Parathyroid adenoma (tissue), 2 donors: ENCODE measurements at regions not wholly inside any gene's neighbourhood (a gene's known extent, or its start where the extent isn't known, plus 50 kb on each side); places are given as distances from the start of the nearest gene placed in this dataset.

Source experiments
- H2AFZ ChIP-seq: fragments of 300-600 bp; sonication (generic); one replicate; pipeline ENCODE4 v1.7.0; 2017; ENCODE audit warnings: antibody characterized with exemption, mild to moderate bottlenecking
- H3K27ac ChIP-seq: fragments of 300-600 bp; sonication (generic); one replicate; pipeline ENCODE4 v1.7.0; 2017
- H3K27me3 ChIP-seq: fragments of 300-600 bp; sonication (generic); one replicate; pipeline ENCODE4 v1.7.0; 2017; ENCODE audit warnings: low read length; ENCODE audit not compliant: control insufficient read depth, insufficient read depth
- H3K36me3 ChIP-seq: fragments of 300-600 bp; sonication (generic); one replicate; pipeline ENCODE4 v1.7.0; 2017; ENCODE audit warnings: low read length; ENCODE audit not compliant: control insufficient read depth, insufficient read depth
- H3K4me1 ChIP-seq: fragments of 300-600 bp; sonication (generic); one replicate; pipeline ENCODE4 v1.7.0; 2017; ENCODE audit warnings: control low read depth
- H3K4me2 ChIP-seq: fragments of 300-600 bp; sonication (generic); one replicate; pipeline ENCODE4 v1.7.0; 2017; ENCODE audit warnings: low read length
- H3K4me3 ChIP-seq: fragments of 300-600 bp; sonication (generic); one replicate; pipeline ENCODE4 v1.7.0; 2017; ENCODE audit warnings: low read depth, low read length
- H3K79me2 ChIP-seq: fragments of 300-600 bp; sonication (generic); one replicate; pipeline ENCODE4 v1.7.0; 2017; ENCODE audit warnings: control low read depth
- H3K9ac ChIP-seq: fragments of 300-600 bp; sonication (generic); one replicate; pipeline ENCODE4 v1.7.0; 2017; ENCODE audit warnings: mild to moderate bottlenecking
- H3K9me3 ChIP-seq: fragments of 300-600 bp; sonication (generic); one replicate; pipeline ENCODE4 v1.7.0; 2017; ENCODE audit warnings: low read length; ENCODE audit not compliant: control insufficient read depth
- CTCF ChIP-seq: fragments of 300-600 bp; sonication (generic); IDR thresholded peaks from one replicate; pipeline ENCODE4 v1.7.0; 2017; ENCODE audit warnings: antibody characterized with exemption, mild to moderate bottlenecking
- donor health status: primary hyperparathyroidism.

GRCh38 chr22:49545606-49546005 is 282.1 kb downstream of the BRD1 start:
- no peak for TF ChIP-seq CTCF
- Histone ChIP-seq H3K27me3 (peaks cover 4% of the 10 kb centered on the region), H3K27ac (no peak overlapping the region), H3K9me3 (no peaks in the 10 kb centered on the region), H3K4me3 (no peak overlapping the region), H3K36me3 (no peaks in the 10 kb centered on the region), H3K79me2 (no peaks in the 10 kb centered on the region), H3K4me1 (no peaks in the 10 kb centered on the region), H2AFZ (no peak overlapping the region), H3K4me2 (no peak overlapping the region), H3K9ac (no peak overlapping the region)

- Histone ChIP-seq H3K4me1 (no peaks in the 10 kb centered on the region), H3K9ac (no peak overlapping the region), H3K4me3 (no peak overlapping the region), H3K27me3 (peaks cover 4% of the 10 kb centered on the region), H3K4me2 (no peak overlapping the region), H3K9me3 (no peaks in the 10 kb centered on the region), H2AFZ (no peak overlapping the region), H3K79me2 (no peaks in the 10 kb centered on the region), H3K27ac (no peak overlapping the region), H3K36me3 (no peaks in the 10 kb centered on the region)
- TF ChIP-seq CTCF: no peak
Observed at GRCh38 chr22:49544286-49544685, 283.4 kb downstream of the BRD1 start.

GRCh38 chr22:49543876-49544275 is 283.8 kb downstream of the BRD1 start:
- Histone ChIP-seq H3K4me2 (no peak overlapping the region), H2AFZ (no peak overlapping the region), H3K36me3 (no peaks in the 10 kb centered on the region), H3K27ac (no peak overlapping the region), H3K9ac (no peak overlapping the region), H3K9me3 (no peaks in the 10 kb centered on the region), H3K79me2 (no peaks in the 10 kb centered on the region), H3K27me3 (peaks cover 4% of the 10 kb centered on the region), H3K4me3 (no peak overlapping the region), H3K4me1 (no peaks in the 10 kb centered on the region)
- TF ChIP-seq CTCF: no peak

- no peak overlapping the region for H3K4me2 ChIP-seq
- H3K4me3 ChIP-seq: no peak overlapping the region
- H2AFZ ChIP-seq: no peak overlapping the region
- no peaks in the 10 kb centered on the region for H3K9me3 ChIP-seq
- no peaks in the 10 kb centered on the region for H3K79me2 ChIP-seq
- H3K9ac ChIP-seq: no peak overlapping the region
- H3K36me3 ChIP-seq: no peaks in the 10 kb centered on the region
- H3K27me3 ChIP-seq: no peaks in the 10 kb centered on the region
- no peak for TF ChIP-seq CTCF
- no peaks in the 10 kb centered on the region for H3K4me1 ChIP-seq
- no peak overlapping the region for H3K27ac ChIP-seq
Observed at GRCh38 chr22:49541693-49542230, 285.9 kb downstream of the BRD1 start.

GRCh38 chr22:49540913-49541692 is 286.6 kb downstream of the BRD1 start:
- no peak for TF ChIP-seq CTCF

More at GRCh38 chr22:49540913-49541692, 286.6 kb downstream of the BRD1 start:
- no peak overlapping the region for H3K27ac ChIP-seq
- H3K4me2 ChIP-seq: no peak overlapping the region
- no peaks in the 10 kb centered on the region for H3K79me2 ChIP-seq
- H3K4me1 ChIP-seq: no peaks in the 10 kb centered on the region
- no peaks in the 10 kb centered on the region for H3K9me3 ChIP-seq
- no peak overlapping the region for H2AFZ ChIP-seq
- no peaks in the 10 kb centered on the region for H3K27me3 ChIP-seq
- no peaks in the 10 kb centered on the region for H3K36me3 ChIP-seq
- no peak overlapping the region for H3K4me3 ChIP-seq
- no peak overlapping the region for H3K9ac ChIP-seq
